Fibroblast of lung (primary cell): ENCODE measurements at regions not wholly inside any gene's neighbourhood (a gene's known extent, or its start where the extent isn't known, plus 50 kb on each side); places are given as distances from the start of the nearest gene placed in this dataset.

Source experiments
- DNase-seq, 2 donors: peaks; one replicate each; pipeline versions ENCODE4 v3.0.0 to v3.0.0-alpha.2; 2010; ENCODE audit warnings: low read depth in 2 of 2
- H2AFZ ChIP-seq: 2 replicates; pipeline ENCODE4 v1.5.1; 2012; ENCODE audit warnings: low read length, control low read depth, inconsistent platforms
- H3K27ac ChIP-seq: 2 replicates; pipeline ENCODE4 v1.5.1; 2011; ENCODE audit warnings: low read length, control low read depth; ENCODE audit not compliant: insufficient read depth
- H3K27me3 ChIP-seq: 2 replicates; pipeline ENCODE4 v1.5.1; 2011; ENCODE audit warnings: mild to moderate bottlenecking, low read length; ENCODE audit not compliant: control insufficient read depth, insufficient read depth
- H3K36me3 ChIP-seq: 2 replicates; pipeline ENCODE4 v1.5.1; 2011; ENCODE audit warnings: low read length; ENCODE audit not compliant: control insufficient read depth, insufficient read depth
- H3K4me1 ChIP-seq: 2 replicates; pipeline ENCODE4 v1.5.1; 2011; ENCODE audit warnings: low read length; ENCODE audit not compliant: control insufficient read depth, insufficient read depth; ENCODE audit errors: extremely low read depth
- H3K4me2 ChIP-seq: 2 replicates; pipeline ENCODE4 v1.5.1; 2011; ENCODE audit warnings: low read length, control low read depth; ENCODE audit not compliant: insufficient read depth; ENCODE audit errors: extremely low read depth
- H3K4me3 ChIP-seq, 4 experiments: fragments of 200-600 bp in 1 of 4; sonication (generic) in 1 of 4; replicated peaks in 1 of 4; 2 replicates each; pipeline ENCODE4 v1.5.1; 2011 to 2016; ENCODE audit warnings: low read length in 4 of 4, low read depth in 3 of 4, mild to moderate bottlenecking in 3 of 4, control low read depth in 2 of 4, inconsistent platforms in 1 of 4, mixed read lengths in 1 of 4; ENCODE audit not compliant: insufficient read depth in 1 of 4; ENCODE audit errors: control extremely low read depth in 1 of 4
- H3K79me2 ChIP-seq: 2 replicates; pipeline ENCODE4 v1.5.1; 2012; ENCODE audit warnings: mild to moderate bottlenecking, low read length, inconsistent platforms; ENCODE audit not compliant: control insufficient read depth, insufficient read depth
- H3K9ac ChIP-seq: 2 replicates; pipeline ENCODE4 v1.5.1; 2011; ENCODE audit warnings: mild to moderate bottlenecking, low read length, control low read depth; ENCODE audit not compliant: insufficient read depth
- H3K9me3 ChIP-seq: 2 replicates; pipeline ENCODE4 v1.5.1; 2012; ENCODE audit warnings: low read depth, low read length; ENCODE audit not compliant: control insufficient read depth, insufficient read depth
- H4K20me1 ChIP-seq: 2 replicates; pipeline ENCODE4 v1.5.1; 2011; ENCODE audit warnings: low read length; ENCODE audit not compliant: control insufficient read depth, insufficient read depth; ENCODE audit errors: extremely low read depth
- EZH2 ChIP-seq: IDR thresholded peaks from 2 replicates; pipeline ENCODE4 v1.5.1; 2012; ENCODE audit warnings: low read length, control low read depth, mild to moderate bottlenecking; ENCODE audit errors: missing control alignments
- TF ChIP-seq, protein P1 (sequence below), 2 donors: IDR thresholded peaks in 1 of 2; conservative IDR thresholded peaks in 1 of 2; 1 replicate in 1 of 2; 2 replicates in 1 of 2; pipeline ENCODE4 v1.5.1; 2011 to 2012; ENCODE audit warnings: low read length in 2 of 2, control low read depth in 1 of 2, inconsistent platforms in 1 of 2, low read depth in 1 of 2, mild to moderate bottlenecking in 1 of 2

DNA sequence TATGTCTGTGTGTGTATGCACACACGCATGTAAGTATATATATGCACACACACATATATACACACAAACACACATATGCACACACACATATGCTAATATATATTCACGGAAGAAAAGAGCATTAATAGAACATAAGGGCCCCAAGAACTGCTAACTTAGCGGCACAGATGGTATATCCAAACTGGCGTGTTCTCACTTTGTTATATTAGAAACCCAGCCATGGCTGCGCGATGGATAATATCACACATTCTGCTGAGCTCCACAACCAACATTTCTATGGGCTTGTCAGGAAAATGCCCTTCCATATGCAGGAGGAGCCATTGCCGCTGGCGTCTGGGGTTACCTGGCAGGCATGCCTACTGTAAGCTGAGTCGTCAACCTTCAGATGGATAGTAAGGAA, 122.1 kb downstream of the TTLL2 start:
- Histone ChIP-seq H3K36me3 (no peaks in the 10 kb centered on the region), H3K27ac (no peak overlapping the region), H3K4me1 (no peaks in the 10 kb centered on the region), H3K9me3 (no peaks in the 10 kb centered on the region), H4K20me1 (no peaks in the 10 kb centered on the region), H3K4me2 (no peak overlapping the region), H3K4me3 (no peak overlapping the region), H3K79me2 (no peaks in the 10 kb centered on the region), H2AFZ (no peak overlapping the region), H3K27me3 (no peaks in the 10 kb centered on the region), H3K9ac (no peak overlapping the region)
- no peak for DNase-seq
- no peak for TF ChIP-seq EZH2
- TF ChIP-seq, protein P1, sequence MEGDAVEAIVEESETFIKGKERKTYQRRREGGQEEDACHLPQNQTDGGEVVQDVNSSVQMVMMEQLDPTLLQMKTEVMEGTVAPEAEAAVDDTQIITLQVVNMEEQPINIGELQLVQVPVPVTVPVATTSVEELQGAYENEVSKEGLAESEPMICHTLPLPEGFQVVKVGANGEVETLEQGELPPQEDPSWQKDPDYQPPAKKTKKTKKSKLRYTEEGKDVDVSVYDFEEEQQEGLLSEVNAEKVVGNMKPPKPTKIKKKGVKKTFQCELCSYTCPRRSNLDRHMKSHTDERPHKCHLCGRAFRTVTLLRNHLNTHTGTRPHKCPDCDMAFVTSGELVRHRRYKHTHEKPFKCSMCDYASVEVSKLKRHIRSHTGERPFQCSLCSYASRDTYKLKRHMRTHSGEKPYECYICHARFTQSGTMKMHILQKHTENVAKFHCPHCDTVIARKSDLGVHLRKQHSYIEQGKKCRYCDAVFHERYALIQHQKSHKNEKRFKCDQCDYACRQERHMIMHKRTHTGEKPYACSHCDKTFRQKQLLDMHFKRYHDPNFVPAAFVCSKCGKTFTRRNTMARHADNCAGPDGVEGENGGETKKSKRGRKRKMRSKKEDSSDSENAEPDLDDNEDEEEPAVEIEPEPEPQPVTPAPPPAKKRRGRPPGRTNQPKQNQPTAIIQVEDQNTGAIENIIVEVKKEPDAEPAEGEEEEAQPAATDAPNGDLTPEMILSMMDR (conservative IDR thresholded peaks at IDR 0.05 in 1 of 2, IDR thresholded peaks at IDR 0.05 in 1 of 2; ENCODE audit: low read depth in 1 of 2, low read length in 2 of 2): no peak

DNA sequence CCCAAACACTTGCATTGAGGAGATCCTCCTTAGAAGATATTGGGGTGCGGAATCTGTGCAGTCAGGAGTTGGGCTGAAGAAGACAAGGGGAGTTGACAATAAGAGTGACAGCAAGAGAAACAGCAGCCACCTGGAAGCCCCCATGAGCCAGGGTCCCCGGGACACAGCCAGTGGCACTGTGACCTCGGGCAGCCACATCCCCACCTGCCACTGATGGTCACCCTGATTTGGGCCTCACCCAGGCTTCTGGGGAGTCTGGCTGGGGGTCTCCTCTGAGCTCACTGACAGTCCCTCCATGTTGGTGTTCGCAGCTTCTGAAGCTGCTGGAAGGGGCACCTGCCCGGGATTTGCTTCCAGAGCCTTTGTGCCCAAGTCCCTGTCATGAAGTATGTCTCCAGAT, 123.5 kb downstream of the TTLL2 start:
- no peak overlapping the region for H2AFZ ChIP-seq
- no peaks in the 10 kb centered on the region for H3K9me3 ChIP-seq
- no peak overlapping the region for H3K9ac ChIP-seq

DNA sequence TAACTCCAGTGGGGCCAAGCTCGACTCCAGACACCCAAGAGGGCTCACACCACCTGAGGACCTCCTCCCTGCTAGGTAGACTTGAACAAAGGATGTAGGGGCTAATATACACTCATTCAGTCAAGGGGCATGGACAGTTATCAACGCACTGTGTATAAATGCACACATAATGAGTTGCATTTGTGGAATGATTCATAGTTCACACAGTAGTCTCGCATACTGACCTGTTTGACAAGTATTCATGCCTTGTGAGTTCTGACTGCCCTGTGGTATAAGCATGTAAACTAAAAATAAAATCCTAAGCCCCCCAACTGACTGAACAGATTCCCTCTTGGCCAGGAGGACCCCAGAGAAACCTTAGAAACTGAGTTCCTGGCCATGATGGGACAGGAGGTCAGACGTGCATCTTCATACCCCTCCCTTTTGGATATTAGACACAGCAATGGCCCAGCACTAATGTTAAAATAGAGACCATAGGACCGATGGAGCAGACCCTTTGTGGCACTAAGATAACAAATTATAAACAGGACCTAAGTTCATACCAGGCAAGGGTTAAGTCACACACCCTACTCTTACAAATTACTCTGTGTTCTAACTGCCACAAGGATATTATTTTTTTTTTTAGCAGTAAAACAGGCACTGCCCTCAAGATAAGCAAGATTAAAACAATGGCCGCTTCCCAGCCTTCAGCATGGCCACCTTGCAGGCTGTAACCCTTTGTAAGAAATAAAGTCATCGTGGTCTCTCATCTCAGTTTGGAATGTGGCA, 124.4 kb downstream of the TTLL2 start:
- H4K20me1 ChIP-seq: no peaks in the 10 kb centered on the region
- no peak overlapping the region for H2AFZ ChIP-seq
- no peaks in the 10 kb centered on the region for H3K27me3 ChIP-seq
- no peak overlapping the region for H3K4me2 ChIP-seq
- no peaks in the 10 kb centered on the region for H3K4me1 ChIP-seq
- H3K9me3 ChIP-seq: no peaks in the 10 kb centered on the region
- no peaks in the 10 kb centered on the region for H3K79me2 ChIP-seq
- DNase-seq: no peak
- H3K27ac ChIP-seq: no peak overlapping the region
- H3K4me3 ChIP-seq: no peak overlapping the region
- TF ChIP-seq, protein P1 (conservative IDR thresholded peaks at IDR 0.05 in 1 of 2, IDR thresholded peaks at IDR 0.05 in 1 of 2; ENCODE audit: low read depth in 1 of 2, low read length in 2 of 2): no peak
- TF ChIP-seq EZH2: no peak
- no peak overlapping the region for H3K9ac ChIP-seq
- no peaks in the 10 kb centered on the region for H3K36me3 ChIP-seq

More for the DNA sequence above, 123.5 kb downstream of the TTLL2 start:
- no peaks in the 10 kb centered on the region for H3K79me2 ChIP-seq
- no peak overlapping the region for H3K4me3 ChIP-seq
- no peaks in the 10 kb centered on the region for H3K4me1 ChIP-seq
- H4K20me1 ChIP-seq: no peaks in the 10 kb centered on the region
- no peak overlapping the region for H3K27ac ChIP-seq
- no peak overlapping the region for H3K4me2 ChIP-seq
- TF ChIP-seq, protein P1 (conservative IDR thresholded peaks at IDR 0.05 in 1 of 2, IDR thresholded peaks at IDR 0.05 in 1 of 2; ENCODE audit: low read depth in 1 of 2, low read length in 2 of 2): no peak
- no peak for TF ChIP-seq EZH2
- no peaks in the 10 kb centered on the region for H3K36me3 ChIP-seq
- DNase-seq: no peak
- no peaks in the 10 kb centered on the region for H3K27me3 ChIP-seq
